K562 (cell line): ENCODE measurements at regions not wholly inside any gene's neighbourhood (a gene's known extent, or its start where the extent isn't known, plus 50 kb on each side); places are given as distances from the start of the nearest gene placed in this dataset.

Experiments
- CTCF ChIP-seq, 3 experiments: IDR thresholded peaks in 2 of 3; conservative IDR thresholded peaks in 1 of 3; 2 replicates each; pipeline ENCODE4 v1.5.1; 2011 to 2012; ENCODE audit warnings: low read length in 3 of 3, mild to moderate bottlenecking in 3 of 3, control low read depth in 2 of 3, improper control_type of control experiment in 1 of 3, inconsistent platforms in 1 of 3, low read depth in 1 of 3, mixed read lengths in 1 of 3, moderate library complexity in 1 of 3; ENCODE audit not compliant: insufficient read depth in 2 of 3
- MED1 ChIP-seq: sonication (generic); formaldehyde crosslinking; IDR thresholded peaks from 2 replicates; pipeline ENCODE4 v1.8.1; 2023; ENCODE audit warnings: missing genetic modification reagents, borderline replicate concordance
- SP1 ChIP-seq: sonication (generic); formaldehyde crosslinking; IDR thresholded peaks from 2 replicates; pipeline ENCODE4 v1.8.1; 2022; ENCODE audit warnings: mild to moderate bottlenecking, missing genetic modification reagents
- ZKSCAN1 ChIP-seq: fragments of 150-350 bp; IDR thresholded peaks from 2 replicates; pipeline ENCODE4 v1.6.1; 2016; ENCODE audit warnings: low read depth, low read length
- ZNF133 ChIP-seq: fragments of 250-450 bp; sonication (Bioruptor Pico); IDR thresholded peaks from 2 replicates; pipeline ENCODE4 v1.4.0; 2020; ENCODE audit warnings: mild to moderate bottlenecking
- ZNF263 ChIP-seq: sonication (generic); formaldehyde crosslinking; IDR thresholded peaks from 2 replicates; pipeline ENCODE4 v1.8.0; 2022; ENCODE audit warnings: mild to moderate bottlenecking, missing genetic modification reagents, borderline replicate concordance

GRCh38 chr6:50390416-50390815, 322.9 kb upstream of the TFAP2D start:
- no peak for TF ChIP-seq CTCF (IDR thresholded peaks at IDR 0.05 in 2 of 3, conservative IDR thresholded peaks at IDR 0.05 in 1 of 3; ENCODE audit: insufficient read depth in 2 of 3, low read depth in 1 of 3, low read length in 3 of 3)
- no peak for TF ChIP-seq ZNF133 (CRISPR knock-in tag)
- TF ChIP-seq ZNF263, result no peak
- TF ChIP-seq MED1 (CRISPR knock-in tag), result no peak
- TF ChIP-seq SP1 (CRISPR knock-in tag), result no peak
- no peak for TF ChIP-seq ZKSCAN1
